K562 (cell line): ENCODE measurements at regions not wholly inside any gene's neighbourhood (a gene's known extent, or its start where the extent isn't known, plus 50 kb on each side); places are given as distances from the start of the nearest gene placed in this dataset.
A peak's percentile ranks its signal among the peaks of the same experiment; 100 is the strongest.
"Not testable (repeated sequence)": the region's sequence is repeated elsewhere in the genome, so short reads cannot be mapped to it uniquely, and the experiment has no call there.

ENCODE experiments used
- ATAC-seq: fragments of 200-7000 bp; cut with Tn5 transposase; 3 replicates; pipeline ENCODE4 v1.9.1; 2020; ENCODE audit warnings: moderate library complexity
- BruUV-seq: library from RNA; stranded (reverse); fragments of 400-500 nt; replicated peaks from 2 replicates; lab custom pipeline; 2021; lab: Mats Ljungman, UMichigan
- CTCF ChIA-PET: fragments of 300-600 bp; formaldehyde crosslinking; extraction: SDS; loops from one replicate; lab custom pipeline; 2021; ENCODE audit warnings: low intra/inter-chr PET ratio; lab: Yijun Ruan, JAX
- POLR2A ChIA-PET: fragments of 300-600, 350-650 bp; sonication (Branson Sonifier 250); formaldehyde crosslinking; extraction: SDS; loops from one replicate; lab custom pipeline; 2021; ENCODE audit warnings: antibody characterized with exemption, inconsistent platforms; lab: Yijun Ruan, JAX
- DNase-seq, 4 experiments: peaks; one replicate each; pipeline versions ENCODE4 v3.0.0 to v3.0.0-alpha.2; 2011 to 2018; ENCODE audit warnings: low spot score in 3 of 4, mixed read lengths in 3 of 4; ENCODE audit errors: extremely low read depth in 1 of 4
- FAIRE-seq: peaks from 2 replicates; lab custom pipeline; 2011; peaks lifted over from hg19 to GRCh38; lab: Jason Lieb, UNC
- H2AFZ ChIP-seq: 2 replicates; pipeline ENCODE4 v1.6.0; 2011; ENCODE audit warnings: low read depth, low read length, control low read depth, inconsistent platforms
- H3K27ac ChIP-seq: fragments of 200-600 bp; 3 replicates; pipeline ENCODE4 v1.8.0; 2011; ENCODE audit warnings: low read depth, mild to moderate bottlenecking, control low read depth, inconsistent platforms, low read length, moderate library complexity, mixed read lengths; ENCODE audit errors: extremely low read depth
- H3K27me3 ChIP-seq, 2 experiments: fragments of 300-600 bp in 1 of 2; 2 replicates in 1 of 2; 3 replicates in 1 of 2; pipeline versions ENCODE4 v1.6.0 to v1.8.0; 2011; ENCODE audit warnings: inconsistent platforms in 2 of 2, low read length in 2 of 2, mild to moderate bottlenecking in 1 of 2, mixed read lengths in 1 of 2, moderate library complexity in 1 of 2; ENCODE audit not compliant: control insufficient read depth in 2 of 2, insufficient read depth in 2 of 2
- H3K36me3 ChIP-seq: fragments of 300-600 bp; 3 replicates; pipeline ENCODE4 v1.8.0; 2011; ENCODE audit warnings: mild to moderate bottlenecking, low read length, inconsistent platforms; ENCODE audit not compliant: control insufficient read depth, insufficient read depth
- H3K4me1 ChIP-seq, 2 experiments: fragments of 200-600 bp in 1 of 2; replicated peaks in 1 of 2; 2 replicates in 1 of 2; 3 replicates in 1 of 2; pipeline versions ENCODE4 v1.5.1 to v1.8.0; 2011; ENCODE audit warnings: inconsistent platforms in 2 of 2, low read length in 2 of 2, mild to moderate bottlenecking in 1 of 2, mixed read lengths in 1 of 2, moderate library complexity in 1 of 2; ENCODE audit not compliant: control insufficient read depth in 2 of 2, insufficient read depth in 2 of 2
- H3K4me2 ChIP-seq: 2 replicates; pipeline ENCODE4 v1.6.1; 2011; ENCODE audit warnings: low read length, control low read depth, inconsistent platforms, mixed read lengths; ENCODE audit not compliant: insufficient read depth
- H3K4me3 ChIP-seq: fragments of 200-600 bp; sonication (generic), shearing (Covaris generic); 2 replicates; pipeline ENCODE4 v1.5.1; 2016; ENCODE audit warnings: control low read depth, inconsistent platforms
- H3K79me2 ChIP-seq: fragments of 200-600 bp; 3 replicates; pipeline ENCODE4 v1.8.0; 2011; ENCODE audit warnings: low read length, inconsistent platforms; ENCODE audit not compliant: control insufficient read depth, insufficient read depth
- H3K9ac ChIP-seq, 2 experiments: 2 replicates each; pipeline versions ENCODE4 v1.6.0 to v1.6.1; 2011; ENCODE audit warnings: low read depth in 2 of 2, low read length in 2 of 2, control low read depth in 1 of 2, inconsistent platforms in 1 of 2, mild to moderate bottlenecking in 1 of 2, mixed read lengths in 1 of 2; ENCODE audit not compliant: insufficient read depth in 1 of 2
- H3K9me1 ChIP-seq: one replicate; pipeline ENCODE4 v1.6.0; 2011; ENCODE audit warnings: inconsistent platforms, mild to moderate bottlenecking, low read length, moderate library complexity; ENCODE audit not compliant: control insufficient read depth, insufficient read depth
- H3K9me3 ChIP-seq: replicated peaks from 2 replicates; pipeline ENCODE4 v1.5.1; 2011; ENCODE audit warnings: low read depth, low read length, inconsistent platforms; ENCODE audit not compliant: control insufficient read depth, insufficient read depth
- H4K20me1 ChIP-seq: replicated peaks from 2 replicates; pipeline ENCODE4 v1.6.1; 2011; ENCODE audit warnings: low read length, inconsistent platforms, mixed read lengths; ENCODE audit not compliant: control insufficient read depth, insufficient read depth
- ATF3 ChIP-seq, 2 experiments: fragments of 450-650 bp in 1 of 2; sonication (generic) in 1 of 2; formaldehyde crosslinking in 1 of 2; IDR thresholded peaks in 1 of 2; conservative IDR thresholded peaks in 1 of 2; 2 replicates each; pipeline versions ENCODE4 v1.6.1 to v1.8.1; 2016 to 2023; ENCODE audit warnings: mild to moderate bottlenecking in 2 of 2, moderate library complexity in 2 of 2, inconsistent platforms in 1 of 2, missing genetic modification reagents in 1 of 2
- BDP1 ChIP-seq: IDR thresholded peaks from 3 replicates; pipeline ENCODE4 v1.6.1; 2011; ENCODE audit not compliant: insufficient read length, insufficient read depth
- FOSL1 ChIP-seq: fragments of 200-800 bp; sonication (Bioruptor generic); conservative IDR thresholded peaks from 2 replicates; pipeline ENCODE4 v1.6.1; 2016; ENCODE audit warnings: missing genetic modification characterization, missing compliant biosample characterization
- JUND ChIP-seq, 2 experiments: IDR thresholded peaks; 2 replicates in 1 of 2; 3 replicates in 1 of 2; pipeline ENCODE4 v1.6.1; 2011; ENCODE audit warnings: borderline replicate concordance in 2 of 2, low read depth in 2 of 2, low read length in 2 of 2, improper control_type of control experiment in 1 of 2, missing biosample characterization in 1 of 2, missing genetic modification characterization in 1 of 2, missing genetic modification reagents in 1 of 2
- MEIS2 ChIP-seq: fragments of 450-650 bp; IDR thresholded peaks from 2 replicates; pipeline ENCODE4 v1.6.1; 2014; ENCODE audit warnings: mild to moderate bottlenecking; ENCODE audit not compliant: partially characterized antibody
- ZMIZ1 ChIP-seq, 2 experiments: fragments of 150-350 bp in 1 of 2; IDR thresholded peaks; 2 replicates each; pipeline ENCODE4 v1.6.1; 2012 to 2016; ENCODE audit warnings: low read depth in 2 of 2, low read length in 2 of 2, mild to moderate bottlenecking in 1 of 2, moderate library complexity in 1 of 2
- WGBS: fragments of 100-300 bp; shearing (Covaris generic); methylation state at CpG from one replicate; pipeline ENCODE4 v1.1.6; 2016; ENCODE audit warnings: low coverage, mixed read lengths; ENCODE audit not compliant: insufficient coverage; ENCODE audit errors: missing lambda C conversion rate; 5-methylcytosine and 5-hydroxymethylcytosine counted together
- in situ Hi-C: fragments of 300-500 bp; cut with MboI; formaldehyde crosslinking; loops from 4 replicates; pipeline ENCODE4 v1.15.0; 2018; ENCODE audit warnings: inconsistent platforms, mixed read lengths
- intact Hi-C: fragments of 100-400 bp; cut with micrococcal nuclease; formaldehyde crosslinking; loops from 2 replicates; pipeline ENCODE4 v1.14.2; 2022

GRCh38 chr14:35213869-35214387 lies 78.3 kb upstream of the PSMA6 start:
- intact Hi-C loops (no loop called here), in situ Hi-C loops (no loop called here)
- H3K27ac ChIP-seq, result no peak overlapping the region
- no peaks in the 10 kb centered on the region for H4K20me1 ChIP-seq
- TF ChIP-seq ZMIZ1 (IDR thresholded peaks at IDR 0.05; ENCODE audit: low read depth in 2 of 2, low read length in 2 of 2), result no peak
- TF ChIP-seq JUND (IDR thresholded peaks at IDR 0.05; ENCODE audit: borderline replicate concordance, low read depth, low read length), result peak; percentile 63; the same call in 1 of the 2 replicates
- no peak; the same call in 2 of the 3 replicates for TF ChIP-seq JUND (tag; IDR thresholded peaks at IDR 0.05; ENCODE audit: borderline replicate concordance, low read depth, low read length)
- TF ChIP-seq ATF3 (IDR thresholded peaks at IDR 0.05), result peak; percentile 39; the same call in 1 of the 2 replicates
- no peak for TF ChIP-seq ATF3 (CRISPR knock-in tag; conservative IDR thresholded peaks at IDR 0.05)
- TF ChIP-seq FOSL1, result 0 out of 2 replicates have a peak, but pooled peaks have one; percentile 14
- no peak for TF ChIP-seq BDP1
- peak; percentile 6 for TF ChIP-seq MEIS2
- H2AFZ ChIP-seq, result no peak overlapping the region
- H3K79me2 ChIP-seq, result no peaks in the 10 kb centered on the region
- no peaks in the 10 kb centered on the region; a peak in 1 of 5 replicates for H3K4me1 ChIP-seq
- H3K9me3 ChIP-seq, result no peaks in the 10 kb centered on the region
- CTCF ChIA-PET, result interaction anchor here (1.0 kb wide), 1 partner anchor 601 kb away, joined by 3 read pairs; no protein-coding TSS in a partner anchor
- H3K36me3 ChIP-seq, result no peaks in the 10 kb centered on the region
- no peaks in the 10 kb centered on the region for H3K27me3 ChIP-seq
- H3K9me1 ChIP-seq, result no peaks in the 10 kb centered on the region
- POLR2A ChIA-PET, result interaction anchor here (0.7 kb wide), 1 partner anchor 1362 kb away, joined by 3 read pairs; no protein-coding TSS in a partner anchor
- no peak overlapping the region for H3K4me2 ChIP-seq
- H3K4me3 ChIP-seq, result no peak overlapping the region
- no peak for ATAC-seq
- no peak for DNase-seq
- no TSS peak for BruUV-seq
- H3K9ac ChIP-seq, result no peak overlapping the region
- FAIRE-seq, result no peak

- H3K9me1 ChIP-seq, H3K27ac ChIP-seq, H3K36me3 ChIP-seq, H3K4me1 ChIP-seq, FAIRE-seq, BruUV-seq, H4K20me1 ChIP-seq, in situ Hi-C loops, intact Hi-C loops, H3K9ac ChIP-seq, H2AFZ ChIP-seq, DNase-seq, H3K4me3 ChIP-seq, H3K9me3 ChIP-seq, H3K79me2 ChIP-seq, ATAC-seq, H3K27me3 ChIP-seq, H3K4me2 ChIP-seq: not testable (repeated sequence)
- 84% methylated on average over 4 of the region's 4 CpGs for WGBS
- ChIA-PET POLR2A (interaction anchor here (0.7 kb wide), 1 partner anchor 1361 kb away, joined by 3 read pairs; no protein-coding TSS in a partner anchor), CTCF (interaction anchor here (1.0 to 2.3 kb wide), 3 partner anchors 199 to 600 kb away, joined by 3 to 12 read pairs (median 4); no protein-coding TSS in a partner anchor)
Measured at GRCh38 chr14:35214402-35214801, 77.8 kb upstream of the PSMA6 start.
